HT1080 (cell line): ENCODE measurements at regions not wholly inside any gene's neighbourhood (a gene's known extent, or its start where the extent isn't known, plus 50 kb on each side); places are given as distances from the start of the nearest gene placed in this dataset.
"Not testable (repeated sequence)": the region's sequence is repeated elsewhere in the genome, so short reads cannot be mapped to it uniquely, and the experiment has no call there.

Experiments
- DNase-seq: peaks from one replicate; pipeline ENCODE4 v3.0.0-alpha.2; 2015; ENCODE audit warnings: low read depth

- peak; percentile 84 for DNase-seq
These were observed 62.0 kb upstream of the LMNTD1 start for GRCh38 chr12:25615119-25615518.

- no peak for DNase-seq
These were observed 63.2 kb upstream of the LMNTD1 start for GRCh38 chr12:25616286-25616685.

- DNase-seq = no peak
These were observed 64.9 kb upstream of the LMNTD1 start for GRCh38 chr12:25617991-25618390.

GRCh38 chr12:25623816-25624215 lies 70.7 kb upstream of the LMNTD1 start:
- DNase-seq = no peak

GRCh38 chr12:25625146-25625545 lies 72.1 kb upstream of the LMNTD1 start:
- DNase-seq = no peak

GRCh38 chr12:25629341-25629740 lies 76.3 kb upstream of the LMNTD1 start:
- DNase-seq = no peak

- DNase-seq = not testable (repeated sequence)
These were observed 77.8 kb upstream of the LMNTD1 start for GRCh38 chr12:25630735-25631515.

- not testable (repeated sequence) for DNase-seq
These were observed 80.1 kb upstream of the LMNTD1 start for GRCh38 chr12:25633149-25633548.

- DNase-seq = no peak
These were observed 84.7 kb upstream of the LMNTD1 start for GRCh38 chr12:25637752-25638151.

GRCh38 chr12:25639406-25639805 lies 86.3 kb upstream of the LMNTD1 start:
- DNase-seq = no peak

- no peak for DNase-seq
These were observed 91.9 kb upstream of the LMNTD1 start for GRCh38 chr12:25644979-25645378.

- no peak for DNase-seq
These were observed 92.3 kb upstream of the LMNTD1 start for GRCh38 chr12:25645427-25645826.

GRCh38 chr12:25651931-25652330 lies 98.8 kb upstream of the LMNTD1 start:
- no peak for DNase-seq

- no peak for DNase-seq
These were observed 99.3 kb upstream of the LMNTD1 start for GRCh38 chr12:25652371-25652770.

GRCh38 chr12:25653487-25654175 lies 100.5 kb upstream of the LMNTD1 start:
- peak; percentile 17 for DNase-seq

- no peak for DNase-seq
These were observed 102.6 kb upstream of the LMNTD1 start for GRCh38 chr12:25655702-25656101.

- DNase-seq = no peak
These were observed 106.5 kb upstream of the LMNTD1 start for GRCh38 chr12:25659621-25660020.

GRCh38 chr12:25670076-25671055 lies 117.3 kb upstream of the LMNTD1 start:
- peak; percentile 60 for DNase-seq

GRCh38 chr12:25675808-25676207 lies 122.7 kb upstream of the LMNTD1 start:
- peak; percentile 8 for DNase-seq

GRCh38 chr12:25677232-25677937 lies 124.3 kb upstream of the LMNTD1 start:
- no peak for DNase-seq

GRCh38 chr12:25681580-25681979 lies 128.5 kb upstream of the LMNTD1 start:
- DNase-seq = no peak
